Nephron progenitor cell (in vitro differentiated cells): ENCODE measurements at regions not wholly inside any gene's neighbourhood (a gene's known extent, or its start where the extent isn't known, plus 50 kb on each side); places are given as distances from the start of the nearest gene placed in this dataset.
A peak's percentile ranks its signal among the peaks of the same experiment; 100 is the strongest.

Experiments used
- DNase-seq: peaks from one replicate; pipeline ENCODE4 v3.0.0; 2021
- H3K27ac Mint-ChIP-seq: 2 replicates; pipeline ENCODE4 v1.8.0; 2021; ENCODE audit warnings: mild to moderate bottlenecking, moderate library complexity, mixed read lengths
- H3K27me3 Mint-ChIP-seq: 2 replicates; pipeline ENCODE4 v1.8.0; 2021; ENCODE audit warnings: mild to moderate bottlenecking, low read depth, mixed read lengths; ENCODE audit not compliant: poor library complexity
- H3K36me3 Mint-ChIP-seq: 2 replicates; pipeline ENCODE4 v1.8.0; 2021; ENCODE audit warnings: low read depth, mixed read lengths
- H3K4me1 Mint-ChIP-seq: 2 replicates; pipeline ENCODE4 v1.8.0; 2021; ENCODE audit warnings: mixed read lengths
- H3K4me3 Mint-ChIP-seq: 2 replicates; pipeline ENCODE4 v1.8.0; 2021; ENCODE audit warnings: mild to moderate bottlenecking, moderate library complexity, mixed read lengths
- H3K9me3 Mint-ChIP-seq: 2 replicates; pipeline ENCODE4 v1.8.0; 2021; ENCODE audit warnings: mild to moderate bottlenecking, moderate library complexity, mixed read lengths
- TF ChIP-seq, protein P1 (sequence below): fragments of 200-600 bp; sonication (generic); IDR thresholded peaks from 2 replicates; pipeline ENCODE4 v1.5.0; 2021; ENCODE audit warnings: antibody characterized with exemption

- TF ChIP-seq, protein P1, sequence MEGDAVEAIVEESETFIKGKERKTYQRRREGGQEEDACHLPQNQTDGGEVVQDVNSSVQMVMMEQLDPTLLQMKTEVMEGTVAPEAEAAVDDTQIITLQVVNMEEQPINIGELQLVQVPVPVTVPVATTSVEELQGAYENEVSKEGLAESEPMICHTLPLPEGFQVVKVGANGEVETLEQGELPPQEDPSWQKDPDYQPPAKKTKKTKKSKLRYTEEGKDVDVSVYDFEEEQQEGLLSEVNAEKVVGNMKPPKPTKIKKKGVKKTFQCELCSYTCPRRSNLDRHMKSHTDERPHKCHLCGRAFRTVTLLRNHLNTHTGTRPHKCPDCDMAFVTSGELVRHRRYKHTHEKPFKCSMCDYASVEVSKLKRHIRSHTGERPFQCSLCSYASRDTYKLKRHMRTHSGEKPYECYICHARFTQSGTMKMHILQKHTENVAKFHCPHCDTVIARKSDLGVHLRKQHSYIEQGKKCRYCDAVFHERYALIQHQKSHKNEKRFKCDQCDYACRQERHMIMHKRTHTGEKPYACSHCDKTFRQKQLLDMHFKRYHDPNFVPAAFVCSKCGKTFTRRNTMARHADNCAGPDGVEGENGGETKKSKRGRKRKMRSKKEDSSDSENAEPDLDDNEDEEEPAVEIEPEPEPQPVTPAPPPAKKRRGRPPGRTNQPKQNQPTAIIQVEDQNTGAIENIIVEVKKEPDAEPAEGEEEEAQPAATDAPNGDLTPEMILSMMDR = peak; percentile 62
- H3K9me3 Mint-ChIP-seq = no peaks in the 10 kb centered on the region
These were observed 135.6 kb upstream of the ZNF236 start for GRCh38 chr18:76686737-76687231.

GRCh38 chr18:76685860-76686259 lies 136.5 kb upstream of the ZNF236 start:
- Mint-ChIP-seq H3K4me1 (peaks cover 50% of the 10 kb centered on the region), H3K9me3 (no peaks in the 10 kb centered on the region), H3K27me3 (peaks cover 8% of the 10 kb centered on the region), H3K36me3 (no peaks in the 10 kb centered on the region), H3K4me3 (no peak overlapping the region), H3K27ac (no peak overlapping the region)
- TF ChIP-seq, protein P1 = no peak
- DNase-seq = no peak

More at GRCh38 chr18:76686737-76687231, 135.6 kb upstream of the ZNF236 start:
- peak; percentile 59 for DNase-seq
- H3K4me3 Mint-ChIP-seq = peak overlapping the region; percentile 39
- peak overlapping the region; percentile 40 for H3K27ac Mint-ChIP-seq
- H3K4me1 Mint-ChIP-seq = peaks cover 53% of the 10 kb centered on the region
- H3K36me3 Mint-ChIP-seq = no peaks in the 10 kb centered on the region
- H3K27me3 Mint-ChIP-seq = peaks cover 8% of the 10 kb centered on the region

GRCh38 chr18:76685402-76685801 lies 137.0 kb upstream of the ZNF236 start:
- Mint-ChIP-seq H3K36me3 (no peaks in the 10 kb centered on the region), H3K4me3 (no peak overlapping the region), H3K27ac (no peak overlapping the region), H3K4me1 (peaks cover 52% of the 10 kb centered on the region), H3K27me3 (peaks cover 8% of the 10 kb centered on the region), H3K9me3 (no peaks in the 10 kb centered on the region)
- TF ChIP-seq, protein P1 = no peak
- DNase-seq = no peak

GRCh38 chr18:76684265-76684664 lies 138.1 kb upstream of the ZNF236 start:
- no peak overlapping the region for H3K27ac Mint-ChIP-seq

DNA sequence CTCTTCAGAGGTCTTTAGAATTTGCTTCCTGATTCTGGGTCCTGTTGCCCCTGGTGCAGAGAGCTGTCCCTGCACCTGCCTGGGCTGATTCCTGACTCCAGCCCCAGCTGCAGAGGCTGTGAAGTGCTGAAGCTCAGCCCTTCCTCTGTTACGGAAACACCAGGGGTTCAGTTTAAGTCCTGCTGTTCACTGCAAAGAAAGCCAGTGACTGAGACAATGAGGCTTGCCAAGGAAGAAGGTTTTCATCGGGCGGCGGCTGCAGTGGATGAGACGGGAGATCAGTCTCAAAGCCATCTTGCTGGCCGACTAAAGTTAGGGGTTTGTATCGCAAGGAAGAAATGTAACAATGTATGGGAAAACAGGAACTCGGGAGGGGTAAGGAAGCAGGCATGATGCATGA lies 142.4 kb upstream of the ZNF236 start:
- Mint-ChIP-seq H3K4me3 (no peak overlapping the region), H3K9me3 (no peaks in the 10 kb centered on the region), H3K27ac (no peak overlapping the region), H3K4me1 (peaks cover 44% of the 10 kb centered on the region), H3K36me3 (no peaks in the 10 kb centered on the region), H3K27me3 (peaks cover 9% of the 10 kb centered on the region)
- no peak for DNase-seq
- TF ChIP-seq, protein P1 = no peak

More at GRCh38 chr18:76684265-76684664, 138.1 kb upstream of the ZNF236 start:
- peaks cover 54% of the 10 kb centered on the region for H3K4me1 Mint-ChIP-seq
- H3K36me3 Mint-ChIP-seq = no peaks in the 10 kb centered on the region
- H3K27me3 Mint-ChIP-seq = peaks cover 5% of the 10 kb centered on the region
- no peak for DNase-seq
- H3K9me3 Mint-ChIP-seq = no peaks in the 10 kb centered on the region
- TF ChIP-seq, protein P1 = no peak
- no peak overlapping the region for H3K4me3 Mint-ChIP-seq

DNA sequence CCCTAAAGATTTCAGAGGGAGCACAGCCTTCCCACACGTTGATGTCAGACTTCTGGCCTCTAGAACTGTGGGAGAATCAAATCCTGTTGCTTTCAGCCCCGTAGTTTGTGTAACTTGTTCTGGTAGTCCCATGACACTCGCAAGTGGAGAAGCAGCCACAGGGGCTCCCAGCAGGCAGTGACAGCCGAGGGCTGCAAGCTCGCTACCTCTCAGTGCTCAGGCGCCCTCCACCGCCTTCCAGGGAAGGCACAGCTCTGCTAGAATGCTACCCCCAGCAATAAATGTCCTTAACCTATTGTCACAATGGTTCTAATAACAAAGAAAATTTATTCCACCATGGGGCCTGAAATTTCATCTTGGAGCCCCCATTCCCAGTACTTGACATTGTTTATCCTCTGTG lies 143.1 kb upstream of the ZNF236 start:
- peaks cover 51% of the 10 kb centered on the region for H3K4me1 Mint-ChIP-seq
- no peak overlapping the region for H3K4me3 Mint-ChIP-seq
- no peaks in the 10 kb centered on the region for H3K9me3 Mint-ChIP-seq
- DNase-seq = peak; percentile 47
- peak overlapping the region; percentile 95 for H3K27ac Mint-ChIP-seq
- TF ChIP-seq, protein P1 = no peak
- no peaks in the 10 kb centered on the region for H3K36me3 Mint-ChIP-seq
- H3K27me3 Mint-ChIP-seq = peaks cover 9% of the 10 kb centered on the region
